B cell (primary cell): ENCODE measurements at regions not wholly inside any gene's neighbourhood (a gene's known extent, or its start where the extent isn't known, plus 50 kb on each side); places are given as distances from the start of the nearest gene placed in this dataset.

Experiments used
- ATAC-seq: fragments of 200-7000 bp; cut with Tn5 transposase; one replicate; pipeline ENCODE4 v1.10.0; 2021; ENCODE audit warnings: low read depth, mild to moderate bottlenecking, moderate number of reproducible peaks, moderate library complexity
- CTCF ChIA-PET: fragments of 350-600 bp; sonication (Branson Sonifier 250); formaldehyde crosslinking; loops from one replicate; lab custom pipeline; 2021; ENCODE audit warnings: antibody characterized with exemption, inconsistent platforms; lab: Charles Lee
- POLR2A ChIA-PET: fragments of 350-600 bp; sonication (Branson Sonifier 250); formaldehyde crosslinking; loops from one replicate; lab custom pipeline; 2021; ENCODE audit warnings: antibody characterized with exemption; lab: Charles Lee
- DNase-seq: peaks from one replicate; pipeline ENCODE4 v3.0.0; 2013
- H2AFZ ChIP-seq: 2 replicates; pipeline ENCODE4 v1.6.1; 2012; ENCODE audit warnings: mild to moderate bottlenecking, low read depth, low read length; ENCODE audit not compliant: insufficient read depth, poor library complexity, severe bottlenecking
- H3K27ac ChIP-seq, 2 donors: 1 replicate in 1 of 2; 2 replicates in 1 of 2; pipeline ENCODE4 v1.5.1; 2012 to 2013; ENCODE audit warnings: low read length in 2 of 2, mild to moderate bottlenecking in 2 of 2, moderate library complexity in 1 of 2
- H3K27me3 ChIP-seq, 4 experiments: fragments of 200-600 bp in 1 of 4; sonication (generic) in 1 of 4; replicated peaks in 1 of 4; 1 replicate in 2 of 4; 2 replicates in 2 of 4; pipeline versions ENCODE4 v1.6.1 to v1.7.0; 2013 to 2016; ENCODE audit warnings: low read length in 3 of 4, mild to moderate bottlenecking in 2 of 4, mixed read lengths in 1 of 4, moderate library complexity in 1 of 4; ENCODE audit not compliant: insufficient read depth in 4 of 4, control insufficient read depth in 3 of 4; ENCODE audit errors: control extremely low read depth in 1 of 4
- H3K36me3 ChIP-seq, 2 experiments: replicated peaks in 1 of 2; 1 replicate in 1 of 2; 2 replicates in 1 of 2; pipeline versions ENCODE4 v1.6.1 to v1.7.1; 2013; ENCODE audit warnings: low read length in 1 of 2; ENCODE audit not compliant: insufficient read depth in 2 of 2, control insufficient read depth in 1 of 2; ENCODE audit errors: control extremely low read depth in 1 of 2, extremely low read depth in 1 of 2
- H3K4me1 ChIP-seq, 2 donors: fragments of 200-600 bp in 1 of 2; sonication (generic) in 1 of 2; 1 replicate in 1 of 2; 2 replicates in 1 of 2; pipeline versions ENCODE4 v1.5.1 to v1.6.1; 2013 to 2017; ENCODE audit warnings: low read length in 2 of 2; ENCODE audit not compliant: control insufficient read depth in 2 of 2, insufficient read depth in 2 of 2
- H3K4me2 ChIP-seq: replicated peaks from 2 replicates; pipeline ENCODE3; 2012; ENCODE audit warnings: mild to moderate bottlenecking, low read depth, low read length; ENCODE audit not compliant: poor library complexity, severe bottlenecking
- H3K4me3 ChIP-seq, 5 experiments: fragments of 200-600 bp in 1 of 5; sonication (generic) in 1 of 5; 1 replicate in 3 of 5; 2 replicates in 2 of 5; pipeline versions ENCODE4 v1.5.1 to v1.7.0; 2011 to 2016; ENCODE audit warnings: low read length in 4 of 5, mild to moderate bottlenecking in 4 of 5, low read depth in 2 of 5, control low read depth in 1 of 5, moderate library complexity in 1 of 5; ENCODE audit not compliant: insufficient read depth in 1 of 5; ENCODE audit errors: control extremely low read depth in 1 of 5, extremely low read depth in 1 of 5
- H3K79me2 ChIP-seq: fragments of 200-600 bp; sonication (generic); one replicate; pipeline ENCODE4 v1.6.0; 2016; ENCODE audit warnings: low read length; ENCODE audit not compliant: control insufficient read depth, insufficient read depth
- H3K9ac ChIP-seq: fragments of 200-600 bp; sonication (generic); 2 replicates; pipeline ENCODE4 v1.6.1; 2017; ENCODE audit warnings: mild to moderate bottlenecking, low read length, moderate library complexity
- H3K9me3 ChIP-seq, 3 donors: one replicate each; pipeline versions ENCODE4 v1.6.1 to v1.7.1; 2013; ENCODE audit warnings: low read length in 2 of 3; ENCODE audit not compliant: control insufficient read depth in 2 of 3, insufficient read depth in 1 of 3; ENCODE audit errors: control extremely low read depth in 1 of 3
- H4K20me1 ChIP-seq: 2 replicates; pipeline ENCODE4 v1.6.0; 2012; ENCODE audit warnings: mild to moderate bottlenecking, low read length; ENCODE audit not compliant: insufficient read depth, control insufficient read depth, poor library complexity, severe bottlenecking
- H3K27ac Mint-ChIP-seq: one replicate; pipeline ENCODE4 v1.8.0; 2021; ENCODE audit warnings: mixed read lengths
- H3K27me3 Mint-ChIP-seq: one replicate; pipeline ENCODE4 v1.8.0; 2021; ENCODE audit warnings: mixed read lengths
- H3K4me1 Mint-ChIP-seq: one replicate; pipeline ENCODE4 v1.8.0; 2021; ENCODE audit warnings: mixed read lengths
- H3K4me3 Mint-ChIP-seq: one replicate; pipeline ENCODE4 v1.8.0; 2021; ENCODE audit warnings: mixed read lengths
- H3K9me3 Mint-ChIP-seq: one replicate; pipeline ENCODE4 v1.8.0; 2022; ENCODE audit warnings: mixed read lengths; ENCODE audit not compliant: insufficient read depth
- CTCF ChIP-seq: fragments of 200-600 bp; IDR thresholded peaks from one replicate; pipeline ENCODE4 v1.8.0; 2022; ENCODE audit warnings: antibody characterized with exemption, mild to moderate bottlenecking
- EZH2 ChIP-seq: IDR thresholded peaks from 2 replicates; pipeline ENCODE4 v1.6.1; 2012; ENCODE audit warnings: borderline replicate concordance, low read depth, mild to moderate bottlenecking, moderate library complexity, low read length; ENCODE audit not compliant: insufficient read depth, poor library complexity, severe bottlenecking
- WGBS: methylation state at CpG from one replicate; pipeline ENCODE4 v1.1.5; 2013; ENCODE audit warnings: missing lambda C conversion rate; ENCODE audit not compliant: insufficient coverage; 5-methylcytosine and 5-hydroxymethylcytosine counted together
- intact Hi-C: fragments of 100-400 bp; cut with micrococcal nuclease; formaldehyde crosslinking; loops from one replicate; pipeline ENCODE4 v1.10.0; 2022

- H4K20me1 ChIP-seq = no peaks in the 10 kb centered on the region
- peaks cover 0 to 3% (median 0%) of the 10 kb centered on the region in 4 experiments for H3K27me3 ChIP-seq
- peaks cover 0 to 5% (median 0%) of the 10 kb centered on the region in 3 donors for H3K9me3 ChIP-seq
- DNase-seq (no peak), ATAC-seq (no peak)
- intact Hi-C loops = no loop called here
- H3K4me1 Mint-ChIP-seq = no peaks in the 10 kb centered on the region
- H3K27ac ChIP-seq = no peak overlapping the region
- WGBS = 92% methylated on average over 3 of the region's 3 CpGs
- no peaks in the 10 kb centered on the region for H3K36me3 ChIP-seq
- no peaks in the 10 kb centered on the region for H3K79me2 ChIP-seq
- POLR2A ChIA-PET = no interaction called here
- no peak for TF ChIP-seq EZH2
- no peak for TF ChIP-seq CTCF
- CTCF ChIA-PET = no interaction called here
- H3K4me3 Mint-ChIP-seq = no peak overlapping the region
- no peak overlapping the region for H3K9ac ChIP-seq
- no peak overlapping the region for H3K4me2 ChIP-seq
- peaks cover 26% of the 10 kb centered on the region for H3K27me3 Mint-ChIP-seq
- peaks cover 2% of the 10 kb centered on the region for H3K9me3 Mint-ChIP-seq
- no peak overlapping the region for H3K27ac Mint-ChIP-seq
- H3K4me1 ChIP-seq = no peaks in the 10 kb centered on the region
- no peak overlapping the region for H2AFZ ChIP-seq
- H3K4me3 ChIP-seq = no peak overlapping the region
Observed at GRCh38 chr6:2600363-2600762, 150.4 kb downstream of the MYLK4 start.

GRCh38 chr6:2599817-2600216 lies 150.9 kb downstream of the MYLK4 start:
- DNase-seq = no peak
- Histone ChIP-seq H3K4me1 (no peaks in the 10 kb centered on the region), H2AFZ (no peak overlapping the region), H4K20me1 (no peaks in the 10 kb centered on the region), H3K9ac (no peak overlapping the region), H3K27ac (no peak overlapping the region), H3K36me3 (no peaks in the 10 kb centered on the region), H3K9me3 (peaks cover 0 to 5% (median 0%) of the 10 kb centered on the region in 3 donors), H3K4me3 (no peak overlapping the region), H3K4me2 (no peak overlapping the region), H3K79me2 (no peaks in the 10 kb centered on the region), H3K27me3 (peaks cover 0 to 3% (median 0%) of the 10 kb centered on the region in 4 experiments)
- Mint-ChIP-seq H3K27ac (no peak overlapping the region), H3K9me3 (peaks cover 2% of the 10 kb centered on the region), H3K4me1 (no peaks in the 10 kb centered on the region), H3K4me3 (no peak overlapping the region), H3K27me3 (peaks cover 28% of the 10 kb centered on the region)
- intact Hi-C loops = no loop called here
- CTCF ChIA-PET = no interaction called here
- 95% methylated on average over 4 of the region's 5 CpGs for WGBS
- POLR2A ChIA-PET = no interaction called here
- no peak for ATAC-seq
- TF ChIP-seq CTCF (no peak), EZH2 (no peak)
